Fibroblast of lung (primary cell): ENCODE measurements at regions not wholly inside any gene's neighbourhood (a gene's known extent, or its start where the extent isn't known, plus 50 kb on each side); places are given as distances from the start of the nearest gene placed in this dataset.

Experiments
- EZH2 ChIP-seq: IDR thresholded peaks from 2 replicates; pipeline ENCODE4 v1.5.1; 2012; ENCODE audit warnings: low read length, control low read depth, mild to moderate bottlenecking; ENCODE audit errors: missing control alignments
- TF ChIP-seq, protein P1 (sequence below), 2 donors: IDR thresholded peaks in 1 of 2; conservative IDR thresholded peaks in 1 of 2; 1 replicate in 1 of 2; 2 replicates in 1 of 2; pipeline ENCODE4 v1.5.1; 2011 to 2012; ENCODE audit warnings: low read length in 2 of 2, control low read depth in 1 of 2, inconsistent platforms in 1 of 2, low read depth in 1 of 2, mild to moderate bottlenecking in 1 of 2

DNA sequence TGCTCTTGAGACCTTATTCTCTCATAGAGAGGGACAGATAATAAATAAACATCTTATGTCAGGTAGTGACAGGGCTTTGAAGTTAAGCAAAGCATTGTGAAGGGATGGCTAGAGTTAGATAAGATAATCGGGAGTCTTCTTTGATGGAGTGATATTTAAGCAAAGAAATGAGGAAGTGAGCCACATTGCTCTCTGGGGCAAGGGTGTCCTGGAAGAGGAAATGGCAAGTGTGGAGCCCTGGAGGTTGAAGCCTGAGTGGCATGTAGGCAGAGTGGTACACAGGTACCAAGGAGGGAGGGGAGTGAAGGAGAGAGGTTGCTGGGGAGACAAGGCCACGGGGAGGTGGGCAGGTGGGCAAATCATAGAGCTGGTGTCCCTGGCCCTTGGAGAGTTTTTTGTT lies 110.2 kb downstream of the CTAGE1 start:
- TF ChIP-seq, protein P1, sequence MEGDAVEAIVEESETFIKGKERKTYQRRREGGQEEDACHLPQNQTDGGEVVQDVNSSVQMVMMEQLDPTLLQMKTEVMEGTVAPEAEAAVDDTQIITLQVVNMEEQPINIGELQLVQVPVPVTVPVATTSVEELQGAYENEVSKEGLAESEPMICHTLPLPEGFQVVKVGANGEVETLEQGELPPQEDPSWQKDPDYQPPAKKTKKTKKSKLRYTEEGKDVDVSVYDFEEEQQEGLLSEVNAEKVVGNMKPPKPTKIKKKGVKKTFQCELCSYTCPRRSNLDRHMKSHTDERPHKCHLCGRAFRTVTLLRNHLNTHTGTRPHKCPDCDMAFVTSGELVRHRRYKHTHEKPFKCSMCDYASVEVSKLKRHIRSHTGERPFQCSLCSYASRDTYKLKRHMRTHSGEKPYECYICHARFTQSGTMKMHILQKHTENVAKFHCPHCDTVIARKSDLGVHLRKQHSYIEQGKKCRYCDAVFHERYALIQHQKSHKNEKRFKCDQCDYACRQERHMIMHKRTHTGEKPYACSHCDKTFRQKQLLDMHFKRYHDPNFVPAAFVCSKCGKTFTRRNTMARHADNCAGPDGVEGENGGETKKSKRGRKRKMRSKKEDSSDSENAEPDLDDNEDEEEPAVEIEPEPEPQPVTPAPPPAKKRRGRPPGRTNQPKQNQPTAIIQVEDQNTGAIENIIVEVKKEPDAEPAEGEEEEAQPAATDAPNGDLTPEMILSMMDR (conservative IDR thresholded peaks at IDR 0.05 in 1 of 2, IDR thresholded peaks at IDR 0.05 in 1 of 2; ENCODE audit: low read depth in 1 of 2, low read length in 2 of 2): no peak
- TF ChIP-seq EZH2: no peak
